Vagina (tissue), 2 donors: ENCODE measurements at regions not wholly inside any gene's neighbourhood (a gene's known extent, or its start where the extent isn't known, plus 50 kb on each side); places are given as distances from the start of the nearest gene placed in this dataset.

Source experiments
- POLR2AphosphoS5 ChIP-seq, 2 donors: sonication (generic); formaldehyde crosslinking; IDR thresholded peaks; one replicate each; pipeline ENCODE4 v1.9.0; 2017; ENCODE audit warnings: antibody characterized with exemption in 2 of 2, mild to moderate bottlenecking in 2 of 2, low read depth in 1 of 2; ENCODE audit not compliant: insufficient read depth in 1 of 2
- TF ChIP-seq, protein P1 (sequence below), 3 experiments: fragments of 450-650 bp in 2 of 3; fragments of 200-600 bp in 1 of 3; sonication (generic) in 1 of 3; IDR thresholded peaks; one replicate each; pipeline ENCODE4 v1.5.1; 2017 to 2019; ENCODE audit warnings: antibody characterized with exemption in 3 of 3, mild to moderate bottlenecking in 2 of 3, moderate library complexity in 2 of 3

- TF ChIP-seq, protein P1, sequence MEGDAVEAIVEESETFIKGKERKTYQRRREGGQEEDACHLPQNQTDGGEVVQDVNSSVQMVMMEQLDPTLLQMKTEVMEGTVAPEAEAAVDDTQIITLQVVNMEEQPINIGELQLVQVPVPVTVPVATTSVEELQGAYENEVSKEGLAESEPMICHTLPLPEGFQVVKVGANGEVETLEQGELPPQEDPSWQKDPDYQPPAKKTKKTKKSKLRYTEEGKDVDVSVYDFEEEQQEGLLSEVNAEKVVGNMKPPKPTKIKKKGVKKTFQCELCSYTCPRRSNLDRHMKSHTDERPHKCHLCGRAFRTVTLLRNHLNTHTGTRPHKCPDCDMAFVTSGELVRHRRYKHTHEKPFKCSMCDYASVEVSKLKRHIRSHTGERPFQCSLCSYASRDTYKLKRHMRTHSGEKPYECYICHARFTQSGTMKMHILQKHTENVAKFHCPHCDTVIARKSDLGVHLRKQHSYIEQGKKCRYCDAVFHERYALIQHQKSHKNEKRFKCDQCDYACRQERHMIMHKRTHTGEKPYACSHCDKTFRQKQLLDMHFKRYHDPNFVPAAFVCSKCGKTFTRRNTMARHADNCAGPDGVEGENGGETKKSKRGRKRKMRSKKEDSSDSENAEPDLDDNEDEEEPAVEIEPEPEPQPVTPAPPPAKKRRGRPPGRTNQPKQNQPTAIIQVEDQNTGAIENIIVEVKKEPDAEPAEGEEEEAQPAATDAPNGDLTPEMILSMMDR (IDR thresholded peaks at IDR 0.05), result no peak
- no peak for TF ChIP-seq POLR2AphosphoS5 (IDR thresholded peaks at IDR 0.05; ENCODE audit: insufficient read depth in 1 of 2, low read depth in 1 of 2)
These were observed 1309.4 kb downstream of the TBC1D22A start for GRCh38 chr22:48071828-48072227.
